ENCODE measurements at regions not wholly inside any gene's neighbourhood (a gene's known extent, or its start where the extent isn't known, plus 50 kb on each side); places are given as distances from the start of the nearest gene placed in this dataset.
"Not testable (repeated sequence)": the region's sequence is repeated elsewhere in the genome, so short reads cannot be mapped to it uniquely, and the experiment has no call there.

DNA sequence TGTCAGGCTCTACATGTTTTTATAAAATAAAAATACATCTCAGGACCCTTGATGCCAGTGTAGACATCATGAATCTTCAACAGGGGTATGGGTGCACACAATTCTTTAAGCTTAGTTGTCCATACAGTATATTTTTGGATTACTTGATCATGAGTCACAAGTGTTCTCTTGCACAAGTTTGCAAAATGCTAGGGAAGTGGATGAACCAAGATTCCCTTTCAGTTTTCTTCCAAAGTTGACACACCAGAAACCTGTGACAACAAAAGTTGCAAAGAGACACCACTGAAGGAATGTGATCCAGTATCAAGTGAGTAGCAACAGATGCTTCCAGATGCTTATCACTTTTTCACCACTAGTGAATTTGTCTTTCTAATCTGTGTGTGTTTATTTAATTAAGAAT is 1021.2 kb downstream of the PCDH7 start:
- no peak for DNase-seq (ENCODE audit: low read depth, low spot score)

DNA sequence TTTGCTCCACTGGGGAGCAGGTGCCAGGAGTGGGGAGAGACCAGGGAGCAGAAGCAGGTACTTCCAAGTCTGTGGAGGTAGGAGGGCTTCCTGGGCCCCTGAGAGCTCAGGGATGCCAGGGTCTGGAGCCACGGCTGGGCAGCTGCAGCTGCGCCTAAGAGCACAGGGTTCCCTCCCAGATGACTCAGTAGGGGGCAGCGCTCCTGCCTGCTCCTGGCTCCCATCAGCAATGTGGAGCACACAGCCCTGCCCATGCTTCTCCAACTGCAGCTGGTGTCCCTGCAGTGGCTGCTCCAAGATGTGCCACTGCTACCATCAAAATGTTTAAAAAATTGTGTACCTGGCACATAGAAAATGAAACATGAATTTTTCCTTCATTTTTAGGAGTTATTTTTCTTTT is 1028.2 kb downstream of the PCDH7 start:
- no peak for DNase-seq (ENCODE audit: low read depth, low spot score)

DNA sequence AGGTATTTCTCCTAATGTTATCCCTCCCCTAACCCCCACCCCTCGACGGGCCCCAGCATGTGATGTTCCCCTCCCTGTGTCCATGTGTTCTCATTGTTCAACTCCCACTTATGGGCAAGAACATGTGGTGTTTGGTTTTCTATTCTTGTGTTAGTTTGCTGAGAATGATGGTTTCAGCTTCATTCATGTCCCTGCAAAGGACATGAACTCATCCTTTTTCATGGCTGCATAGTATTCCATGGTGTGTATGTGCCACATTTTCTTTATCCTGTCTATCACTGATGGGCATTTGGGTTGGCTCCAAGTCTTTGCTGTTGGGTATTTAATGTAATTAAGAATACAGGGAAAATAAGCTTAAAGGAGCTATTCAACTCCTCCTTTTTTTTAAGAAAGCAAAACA is 1030.4 kb downstream of the PCDH7 start:
- DNase-seq (ENCODE audit: low read depth, low spot score) = not testable (repeated sequence)

DNA sequence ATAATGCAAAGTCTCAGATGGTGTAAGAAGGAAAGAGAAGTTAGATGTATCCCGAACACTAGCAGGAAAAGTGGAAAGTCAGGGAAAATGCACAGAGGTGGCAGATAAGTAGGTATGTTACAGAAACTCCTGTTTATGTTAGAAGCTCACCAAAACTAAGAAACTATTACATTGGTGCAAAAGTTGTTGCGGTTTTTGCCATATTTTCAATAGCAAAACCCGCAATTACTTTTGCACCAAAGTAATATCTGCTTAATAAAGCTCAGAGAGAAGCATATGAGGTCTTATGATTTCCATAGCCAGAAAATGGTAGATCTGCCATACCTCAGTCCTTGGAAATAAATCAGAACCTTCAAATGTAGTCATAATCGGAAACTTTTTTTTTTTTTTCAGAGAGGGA is 1035.6 kb downstream of the PCDH7 start:
- no peak for DNase-seq (ENCODE audit: low read depth, low spot score)

DNA sequence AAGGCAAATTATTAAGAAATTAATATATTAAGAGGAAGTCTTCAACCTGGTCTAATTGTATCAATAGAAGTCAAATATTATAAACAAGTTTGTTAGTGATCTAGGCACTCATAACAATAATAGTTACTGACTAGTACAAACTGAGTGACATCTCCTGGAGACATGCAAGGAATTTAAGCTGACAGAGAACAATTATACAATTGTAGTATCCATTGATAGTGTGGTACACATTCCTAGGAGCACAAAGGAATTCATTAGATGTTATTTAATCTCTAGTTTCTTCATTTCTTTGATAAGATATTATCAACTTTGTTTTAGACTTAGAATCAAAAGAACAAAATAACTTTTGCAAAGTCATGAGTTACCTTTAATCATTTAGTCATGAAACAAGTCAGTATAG is 1048.6 kb downstream of the PCDH7 start:
- DNase-seq (ENCODE audit: low read depth, low spot score) = no peak

DNA sequence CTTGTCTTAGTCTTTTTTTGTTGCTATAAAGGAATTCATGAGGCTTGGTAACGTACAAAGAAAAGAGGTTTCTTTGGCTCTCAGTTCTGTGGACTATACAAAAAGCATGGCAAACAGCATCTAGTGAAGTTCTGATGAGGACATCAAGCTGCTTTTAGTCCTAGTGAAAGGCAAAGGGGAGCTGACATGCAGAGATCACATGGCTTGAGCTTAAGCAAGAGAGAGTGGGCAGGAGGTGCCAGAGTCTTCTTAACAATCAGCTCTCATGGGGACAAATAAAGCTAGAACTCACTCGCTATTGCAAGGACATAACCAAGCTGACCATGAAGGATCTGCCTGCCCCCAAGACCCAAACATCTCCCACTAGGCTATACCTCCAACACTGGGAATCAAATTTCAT is 1063.1 kb downstream of the PCDH7 start:
- no peak for DNase-seq (ENCODE audit: low read depth, low spot score)

DNA sequence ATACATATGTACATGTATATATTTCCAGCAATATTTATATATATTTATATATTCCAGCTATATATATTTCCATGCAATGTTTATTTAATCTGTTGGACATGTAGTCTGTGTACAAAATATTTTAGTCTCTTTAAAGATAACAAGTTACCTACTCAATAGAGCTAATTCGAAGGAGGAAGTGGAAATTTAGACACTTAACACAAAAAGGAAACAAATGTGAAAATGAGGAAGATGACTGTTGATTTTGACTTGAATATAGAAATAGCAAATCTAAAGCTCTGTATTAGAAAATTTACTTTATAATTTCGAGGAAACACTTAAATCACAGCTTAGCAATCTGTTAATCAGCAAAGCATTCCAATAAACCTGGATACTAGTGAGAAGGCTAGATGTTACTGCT is 1064.4 kb downstream of the PCDH7 start:
- DNase-seq (ENCODE audit: low read depth, low spot score) = no peak

DNA sequence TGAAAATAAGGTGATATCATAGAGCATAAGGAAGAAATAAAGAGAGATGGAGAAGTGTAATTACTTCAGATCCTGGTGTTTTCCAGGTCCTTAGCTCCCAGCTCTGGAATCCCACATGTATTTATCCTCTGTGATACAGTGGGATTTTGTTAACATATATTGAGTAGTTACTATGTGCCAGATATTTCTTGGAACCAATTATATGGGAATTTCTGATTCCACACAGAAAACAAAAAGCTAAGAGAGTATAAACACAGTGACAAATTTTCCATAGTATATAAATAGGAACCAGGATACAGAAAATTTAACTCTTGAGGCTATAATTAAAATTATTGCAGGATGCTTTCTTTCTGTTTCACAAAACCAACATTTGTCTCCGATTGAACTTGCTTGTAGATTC is 1067.5 kb downstream of the PCDH7 start:
- DNase-seq (ENCODE audit: low read depth, low spot score) = no peak

DNA sequence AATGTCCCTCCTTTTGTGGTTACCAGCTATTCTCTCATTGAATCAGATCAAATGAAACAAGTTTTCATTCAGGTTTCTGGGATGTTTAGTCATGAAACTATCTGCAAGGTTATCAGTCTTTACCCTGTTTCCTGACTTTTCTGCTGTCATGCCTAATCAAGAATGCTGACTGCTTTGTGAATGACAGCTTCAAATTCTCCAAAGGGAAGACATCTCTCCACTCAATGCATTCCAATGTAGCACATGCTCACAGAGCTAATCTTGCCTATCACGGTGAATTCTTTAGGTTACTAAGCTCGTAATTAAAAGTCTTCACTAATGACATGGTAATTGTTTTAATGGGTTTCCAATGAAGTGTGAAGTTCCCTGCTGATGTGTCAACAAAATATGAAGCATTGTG is 1068.5 kb downstream of the PCDH7 start:
- no peak for DNase-seq (ENCODE audit: low read depth, low spot score)

DNA sequence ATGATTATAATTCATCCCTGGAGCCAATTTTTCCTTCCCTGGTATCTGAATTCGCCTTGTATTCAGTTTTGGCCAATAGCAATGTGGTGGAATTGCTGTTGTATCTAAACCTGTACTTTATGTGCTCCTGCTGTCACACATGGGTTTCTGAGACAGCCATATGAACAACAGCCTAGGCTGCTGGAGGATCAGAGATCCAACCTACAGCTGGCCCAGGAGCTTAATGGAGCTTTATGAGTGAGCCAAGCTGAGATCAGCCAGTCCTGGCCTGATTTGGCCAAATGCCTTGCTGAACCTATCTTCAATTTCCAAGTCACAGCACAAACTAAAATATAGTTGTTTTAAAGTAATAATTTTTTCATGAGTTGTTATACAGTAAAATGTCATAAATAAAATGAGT is 1071.5 kb downstream of the PCDH7 start:
- DNase-seq (ENCODE audit: low read depth, low spot score) = no peak

DNA sequence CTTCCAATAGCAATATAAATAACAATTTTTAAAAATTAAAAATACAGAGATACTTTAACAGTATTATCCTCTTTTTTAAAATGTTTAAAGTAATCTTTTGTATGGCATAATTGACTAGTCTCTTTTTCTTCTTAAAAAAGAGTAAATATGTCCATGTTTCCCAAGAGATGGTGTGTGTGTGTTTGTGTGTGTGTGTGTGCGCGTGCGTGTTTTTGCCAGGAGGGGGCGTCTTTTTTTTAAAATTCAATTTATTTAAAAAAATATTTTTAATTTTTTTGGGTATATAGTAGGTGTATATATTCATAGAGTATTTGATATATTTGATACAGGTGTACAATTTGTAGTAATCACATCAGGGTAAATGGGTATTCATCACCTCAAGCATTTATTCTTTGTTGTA is 1073.7 kb downstream of the PCDH7 start:
- no peak for DNase-seq (ENCODE audit: low read depth, low spot score)

DNA sequence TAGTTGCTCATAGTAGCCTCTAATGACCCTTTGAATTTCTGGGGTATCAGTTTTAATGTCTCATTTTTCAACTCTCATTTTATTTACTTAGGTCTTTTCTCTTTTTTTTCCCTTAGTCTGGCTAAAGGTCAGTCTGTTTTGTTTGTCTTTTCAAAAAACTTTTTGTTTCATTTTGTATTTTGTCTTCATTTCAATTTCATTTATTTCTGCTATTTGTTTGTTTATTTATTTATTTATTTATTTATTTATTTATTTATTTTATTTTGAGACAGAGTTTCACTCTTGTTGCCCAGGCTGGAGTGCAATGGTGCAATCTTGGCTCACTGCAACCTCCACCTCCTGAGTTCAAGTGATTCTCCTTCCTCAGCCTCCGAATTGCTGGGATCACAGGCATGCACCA is 1076.9 kb downstream of the PCDH7 start:
- not testable (repeated sequence) for DNase-seq (ENCODE audit: low read depth, low spot score)

DNA sequence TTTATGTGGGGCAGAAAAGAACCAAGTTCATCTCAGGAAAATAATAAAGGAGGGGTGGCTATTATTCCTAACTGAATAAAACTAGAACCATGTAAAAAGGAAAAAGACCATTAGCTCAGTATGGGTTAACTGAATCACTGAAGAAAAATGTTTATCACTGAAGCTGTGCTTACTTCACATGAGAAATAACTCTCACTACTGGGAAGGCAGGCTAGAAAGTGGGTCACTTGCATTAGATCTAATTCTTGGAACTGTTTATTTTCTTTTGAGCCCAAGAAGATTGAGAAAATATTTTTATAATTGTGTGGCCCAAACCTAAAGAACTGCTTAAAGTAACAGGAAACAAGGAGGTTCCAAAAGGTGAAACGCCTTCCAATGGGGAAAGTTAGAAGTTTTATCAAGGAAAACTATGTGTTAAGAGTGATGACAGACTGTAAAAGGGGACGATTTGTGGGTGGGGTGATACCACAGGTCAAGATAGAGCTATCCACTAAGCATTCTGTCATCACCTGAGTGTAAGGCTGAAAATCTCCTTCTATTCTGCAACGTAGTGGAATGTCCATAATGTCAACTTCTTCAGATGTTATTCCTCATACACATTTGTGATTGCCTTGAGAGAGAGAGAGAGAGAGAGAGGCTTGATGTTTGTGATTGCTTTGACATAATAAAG is 1083.5 kb downstream of the PCDH7 start:
- no peak for DNase-seq (ENCODE audit: low read depth, low spot score)

DNA sequence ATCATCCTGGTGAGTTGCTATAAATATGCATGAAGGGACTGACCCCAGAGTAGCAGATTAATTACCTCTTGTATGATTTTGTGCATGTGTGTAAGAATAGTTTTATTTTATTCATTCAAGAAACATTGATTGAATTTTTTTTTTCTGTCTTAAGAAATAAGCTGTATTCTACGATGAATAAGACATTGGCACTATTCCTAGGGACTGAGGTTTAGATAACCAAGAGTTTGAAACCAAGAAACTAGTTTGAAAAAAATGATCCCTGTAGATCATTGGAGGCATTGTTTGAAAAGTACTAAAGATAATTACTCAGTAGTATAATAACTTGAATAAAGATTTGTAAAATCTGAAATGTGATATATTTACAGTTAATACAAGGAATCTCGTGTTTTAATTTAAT is 1086.9 kb downstream of the PCDH7 start:
- no peak for DNase-seq (ENCODE audit: low read depth, low spot score)

DNA sequence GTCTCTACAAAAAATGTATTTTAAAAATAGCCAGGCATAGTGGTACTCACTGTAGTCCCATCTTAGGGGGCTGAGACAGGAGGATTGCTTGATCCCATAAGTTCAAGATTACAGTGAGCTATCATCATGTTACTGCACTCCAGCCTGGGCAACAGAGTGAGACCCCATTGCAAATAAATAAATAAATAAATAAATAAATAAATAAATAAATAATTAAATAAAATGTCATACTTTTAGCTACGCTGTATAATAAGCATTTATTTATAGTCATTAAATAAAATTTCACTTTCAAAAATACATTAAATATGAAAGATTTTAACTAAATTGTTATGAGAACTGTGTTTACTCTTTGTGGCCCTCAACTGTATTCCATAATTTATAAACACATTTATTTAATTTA is 1124.2 kb downstream of the PCDH7 start:
- no peak for DNase-seq (ENCODE audit: low read depth, low spot score)

DNA sequence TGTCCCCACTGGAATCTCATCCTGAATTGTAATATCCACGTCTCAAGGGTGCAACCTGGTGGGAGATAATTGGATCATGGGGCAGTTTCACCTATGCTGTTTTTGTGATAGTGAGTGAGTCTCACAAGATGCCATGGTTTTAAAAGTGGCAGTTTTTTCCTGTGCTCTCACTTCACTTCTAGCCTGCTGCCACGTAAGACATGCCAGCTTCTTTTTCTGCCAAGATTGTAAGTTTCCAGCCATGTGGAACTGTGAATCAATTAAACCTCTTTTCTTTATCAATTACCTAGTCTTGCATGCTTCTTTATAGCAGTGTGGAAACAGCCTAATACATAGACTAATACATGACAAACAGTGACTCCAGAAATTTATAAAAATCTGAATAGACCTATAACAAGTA is 1131.8 kb downstream of the PCDH7 start:
- DNase-seq (ENCODE audit: low read depth, low spot score) = no peak

DNA sequence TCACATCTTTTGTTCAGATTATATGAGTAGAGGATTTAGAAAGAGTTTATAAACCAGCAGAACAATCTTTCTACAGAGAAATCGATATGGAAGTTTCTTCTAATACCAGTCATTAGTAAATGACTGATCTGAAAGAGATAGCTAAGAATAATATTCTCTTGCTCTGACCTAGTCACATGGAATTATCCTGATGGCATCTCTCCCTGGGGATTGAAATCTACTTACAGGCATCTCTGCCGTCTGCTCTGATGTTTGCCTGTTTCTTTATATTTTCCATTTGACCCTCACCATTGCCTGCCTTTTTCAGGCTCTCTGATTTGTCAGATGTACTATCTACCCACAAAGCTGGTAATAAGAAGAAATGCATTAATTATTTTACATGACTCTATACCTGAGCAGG is 1157.3 kb downstream of the PCDH7 start:
- no peak for DNase-seq (ENCODE audit: low read depth, low spot score)

DNA sequence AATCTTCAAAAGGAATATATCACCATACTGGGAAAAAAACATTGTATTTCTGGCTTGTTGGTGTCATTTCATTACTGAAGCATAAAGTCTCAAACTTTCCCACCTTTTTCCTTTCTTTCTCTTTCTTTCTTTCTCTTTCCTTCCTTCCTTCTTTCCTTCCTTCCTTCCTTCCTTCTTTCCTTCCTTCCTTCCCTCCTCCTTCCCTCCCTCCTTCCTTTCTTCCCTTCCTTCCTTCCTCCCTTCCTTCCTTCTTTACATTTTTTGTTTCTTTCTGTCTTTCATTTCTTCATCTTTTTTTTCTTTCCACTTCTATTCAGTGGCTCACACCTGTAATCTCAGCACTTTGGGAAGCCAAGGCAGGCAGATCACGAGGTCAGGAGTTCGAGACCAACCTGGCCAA is 1160.7 kb downstream of the PCDH7 start:
- DNase-seq (ENCODE audit: low read depth, low spot score) = not testable (repeated sequence)

DNA sequence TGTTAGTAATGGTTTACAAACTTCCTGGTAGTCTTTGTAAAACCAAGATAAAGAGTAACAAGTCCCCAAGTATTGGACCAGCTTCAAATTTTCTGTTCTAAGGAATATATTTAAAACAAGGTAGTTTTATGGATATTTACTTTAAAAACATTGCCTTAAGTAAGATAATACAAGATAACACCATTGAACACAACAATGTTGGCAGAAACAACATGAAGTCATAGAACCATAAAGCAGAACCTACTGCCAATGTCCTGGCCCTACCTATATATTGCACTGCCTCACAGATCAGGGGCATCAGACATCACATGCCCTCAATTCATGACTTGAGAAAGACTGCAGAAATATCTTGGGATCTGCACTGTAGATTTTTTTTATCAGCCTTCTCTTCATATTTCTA is 1176.2 kb downstream of the PCDH7 start:
- DNase-seq (ENCODE audit: low read depth, low spot score) = no peak

DNA sequence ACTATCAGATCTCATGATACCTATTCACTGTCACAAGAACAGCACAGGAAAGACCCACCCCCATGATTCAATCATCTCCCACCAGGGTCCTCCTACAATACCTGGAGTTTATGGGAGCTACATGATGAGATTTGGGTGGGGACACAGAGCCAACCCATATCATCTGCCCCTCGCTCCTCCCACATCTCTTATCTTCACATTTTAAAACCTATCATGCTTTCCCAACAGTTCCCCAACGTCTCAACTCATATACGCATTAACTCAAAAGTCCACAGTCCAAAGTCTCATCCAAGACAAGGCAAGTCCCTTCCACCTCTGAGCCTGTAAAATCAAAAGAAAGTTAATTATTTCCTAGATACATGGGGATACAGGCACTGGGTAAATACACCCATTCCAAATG is 1185.2 kb downstream of the PCDH7 start:
- no peak for DNase-seq (ENCODE audit: low read depth, low spot score)

DNA sequence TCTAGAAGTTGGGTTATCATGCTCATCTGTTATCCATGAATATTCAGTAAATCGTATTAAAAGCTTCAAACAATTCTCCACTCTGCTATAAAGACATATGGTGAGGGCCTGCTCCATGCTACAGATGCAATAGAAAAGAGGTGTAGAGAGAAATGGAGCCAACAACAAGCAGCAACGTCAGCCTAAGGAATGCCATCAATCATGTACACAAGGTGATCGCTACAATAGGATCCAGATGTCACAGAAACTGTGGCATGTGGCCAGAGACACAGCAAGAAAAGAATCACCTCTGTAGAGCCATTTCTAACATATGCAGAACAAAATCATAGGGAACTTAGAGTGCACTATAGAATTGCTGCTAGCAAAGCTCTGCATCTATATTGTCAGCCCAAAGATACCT is 1188.1 kb downstream of the PCDH7 start:
- DNase-seq (ENCODE audit: low read depth, low spot score) = no peak

DNA sequence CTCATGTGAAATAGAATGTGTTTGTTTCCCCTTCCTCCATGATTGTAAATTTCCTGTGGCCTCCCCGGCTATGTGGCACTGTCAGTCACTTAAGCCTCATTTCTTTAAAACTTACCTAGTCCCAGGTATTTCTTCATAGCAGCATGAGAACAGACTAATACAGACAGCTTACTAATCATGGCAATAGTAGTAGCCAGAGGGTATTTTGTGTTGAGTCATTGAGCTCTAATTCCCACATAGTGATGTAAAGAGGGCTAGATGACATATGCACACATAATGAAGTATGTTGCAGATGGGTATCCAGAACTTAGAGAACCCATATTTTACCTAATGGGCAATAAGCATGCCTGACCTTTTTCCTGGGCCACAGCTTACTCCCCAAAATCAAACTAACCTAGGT is 1197.2 kb downstream of the PCDH7 start:
- DNase-seq (ENCODE audit: low read depth, low spot score) = no peak

DNA sequence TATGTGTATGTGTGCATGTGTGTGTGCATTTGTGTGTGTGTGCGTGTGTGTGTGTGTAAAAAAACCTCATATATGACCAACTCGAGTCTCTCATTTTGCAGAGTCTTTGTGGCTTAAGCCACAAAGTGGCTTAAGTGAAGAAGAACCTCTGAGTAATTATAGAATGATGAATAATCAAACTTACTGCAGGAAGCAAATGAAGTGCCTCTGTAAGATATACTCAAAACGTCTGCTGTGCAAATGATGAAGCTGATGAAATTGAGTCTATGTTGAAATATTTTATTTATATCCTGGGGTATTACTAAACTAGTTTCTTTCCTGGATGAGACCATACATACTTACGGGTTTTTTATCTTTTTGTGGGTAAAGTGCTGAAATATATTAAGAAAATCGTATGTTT is 1198.7 kb downstream of the PCDH7 start:
- no peak for DNase-seq (ENCODE audit: low read depth, low spot score)

DNA sequence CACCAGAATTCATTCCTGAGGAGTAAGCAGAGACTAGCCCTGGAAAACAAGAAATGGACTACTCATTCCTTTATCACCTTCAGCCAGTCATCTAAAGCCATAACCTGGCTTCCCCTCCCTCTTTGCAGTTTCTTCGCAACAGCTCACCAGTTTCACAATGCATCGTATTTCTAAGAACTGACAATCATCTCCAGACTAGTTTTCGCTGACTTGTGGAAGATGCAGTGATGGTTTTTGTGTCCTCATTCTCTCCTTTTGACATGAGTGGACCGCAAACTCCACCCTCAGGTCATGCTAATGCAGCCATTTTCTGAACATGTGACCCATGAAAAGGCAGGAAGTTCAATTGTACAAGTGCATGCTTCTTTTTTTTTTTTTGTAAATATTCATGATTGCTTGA is 1203.5 kb downstream of the PCDH7 start:
- no peak for DNase-seq (ENCODE audit: low read depth, low spot score)
